Activated CD8-positive, alpha-beta T cell treated with anti-CD3 and anti-CD28 coated beads for 36 hours (primary cell): ENCODE measurements at regions not wholly inside any gene's neighbourhood (a gene's known extent, or its start where the extent isn't known, plus 50 kb on each side); places are given as distances from the start of the nearest gene placed in this dataset.

ENCODE experiments used
- ATAC-seq: fragments of 200-7000 bp; cut with Tn5 transposase; one replicate; pipeline ENCODE4 v1.10.0; 2021; ENCODE audit warnings: mild to moderate bottlenecking, moderate library complexity
- CTCF ChIA-PET: fragments of 350-600 bp; sonication (Branson Sonifier 250); formaldehyde crosslinking; loops from one replicate; lab custom pipeline; 2021; ENCODE audit warnings: antibody characterized with exemption; lab: Charles Lee
- POLR2A ChIA-PET: fragments of 350-600 bp; sonication (Branson Sonifier 250); formaldehyde crosslinking; loops from one replicate; lab custom pipeline; 2021; ENCODE audit warnings: antibody characterized with exemption; lab: Charles Lee
- DNase-seq: peaks from one replicate; pipeline ENCODE4 v3.0.0-alpha.2; 2020
- H3K27ac Mint-ChIP-seq: one replicate; pipeline ENCODE4 v1.8.0; 2021; ENCODE audit warnings: mild to moderate bottlenecking, mixed read lengths
- H3K27me3 Mint-ChIP-seq: one replicate; pipeline ENCODE4 v1.8.0; 2021; ENCODE audit warnings: mixed read lengths
- H3K36me3 Mint-ChIP-seq: one replicate; pipeline ENCODE4 v1.8.0; 2021; ENCODE audit warnings: low read depth, mixed read lengths
- H3K4me1 Mint-ChIP-seq: one replicate; pipeline ENCODE4 v1.8.0; 2021; ENCODE audit warnings: low read depth, mixed read lengths
- H3K4me3 Mint-ChIP-seq: one replicate; pipeline ENCODE4 v1.8.0; 2021; ENCODE audit warnings: mild to moderate bottlenecking, moderate library complexity, mixed read lengths
- H3K9me3 Mint-ChIP-seq: one replicate; pipeline ENCODE4 v1.8.0; 2021; ENCODE audit warnings: mixed read lengths
- intact Hi-C: fragments of 100-400 bp; cut with micrococcal nuclease; formaldehyde crosslinking; loops from one replicate; pipeline ENCODE4 v1.10.0; 2022
- TF ChIP-seq, protein P1 (sequence below): fragments of 200-600 bp; IDR thresholded peaks from one replicate; pipeline ENCODE4 v1.8.0; 2022; ENCODE audit warnings: antibody characterized with exemption, mild to moderate bottlenecking

DNA sequence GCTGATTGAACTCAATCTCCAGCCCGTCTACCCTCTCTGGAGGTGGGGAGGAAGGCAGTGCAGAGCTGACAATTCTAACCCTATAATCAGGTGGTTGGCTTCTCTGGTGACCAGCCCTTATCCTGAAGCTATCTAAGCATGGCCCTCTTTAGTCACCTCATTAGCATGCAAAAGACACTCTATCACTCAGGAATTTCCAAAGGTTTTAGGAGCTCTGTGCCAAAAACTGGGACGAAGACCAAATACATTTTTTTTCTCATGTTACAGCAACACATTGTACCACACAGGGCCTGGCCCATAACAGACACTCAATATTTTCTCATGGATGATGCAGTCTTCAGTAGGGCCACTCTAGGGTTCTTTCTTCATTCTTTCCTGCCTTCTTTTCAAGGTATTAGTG, 118.8 kb upstream of the VLDLR start:
- H3K36me3 Mint-ChIP-seq, result no peaks in the 10 kb centered on the region

DNA sequence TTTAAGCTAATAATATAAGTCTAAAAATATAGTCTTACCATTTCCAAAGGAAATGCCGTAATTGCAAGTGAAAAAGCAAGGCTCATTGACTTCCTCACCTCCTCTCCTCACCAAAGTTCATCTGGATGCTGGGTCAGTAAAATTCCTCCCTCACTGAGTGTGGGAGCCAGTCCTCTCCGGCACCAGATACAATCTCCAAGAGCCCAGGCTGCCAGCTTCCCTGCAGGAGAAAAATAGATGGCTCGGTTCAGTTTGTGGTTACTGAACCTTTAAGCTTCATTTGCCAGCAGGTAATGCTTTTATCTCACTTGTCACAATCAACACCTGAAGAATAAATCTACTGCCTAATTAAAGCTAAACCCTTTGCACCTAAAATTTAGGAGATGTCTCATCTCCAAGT, 115.3 kb upstream of the VLDLR start:
- no peak for ATAC-seq
- H3K9me3 Mint-ChIP-seq, result no peaks in the 10 kb centered on the region
- POLR2A ChIA-PET, result no interaction called here
- H3K36me3 Mint-ChIP-seq, result no peaks in the 10 kb centered on the region
- no peak for DNase-seq
- intact Hi-C loops, result no loop called here
- no peaks in the 10 kb centered on the region for H3K4me1 Mint-ChIP-seq
- H3K27ac Mint-ChIP-seq, result no peak overlapping the region
- CTCF ChIA-PET, result no interaction called here
- H3K27me3 Mint-ChIP-seq, result peaks cover 2% of the 10 kb centered on the region
- TF ChIP-seq, protein P1, sequence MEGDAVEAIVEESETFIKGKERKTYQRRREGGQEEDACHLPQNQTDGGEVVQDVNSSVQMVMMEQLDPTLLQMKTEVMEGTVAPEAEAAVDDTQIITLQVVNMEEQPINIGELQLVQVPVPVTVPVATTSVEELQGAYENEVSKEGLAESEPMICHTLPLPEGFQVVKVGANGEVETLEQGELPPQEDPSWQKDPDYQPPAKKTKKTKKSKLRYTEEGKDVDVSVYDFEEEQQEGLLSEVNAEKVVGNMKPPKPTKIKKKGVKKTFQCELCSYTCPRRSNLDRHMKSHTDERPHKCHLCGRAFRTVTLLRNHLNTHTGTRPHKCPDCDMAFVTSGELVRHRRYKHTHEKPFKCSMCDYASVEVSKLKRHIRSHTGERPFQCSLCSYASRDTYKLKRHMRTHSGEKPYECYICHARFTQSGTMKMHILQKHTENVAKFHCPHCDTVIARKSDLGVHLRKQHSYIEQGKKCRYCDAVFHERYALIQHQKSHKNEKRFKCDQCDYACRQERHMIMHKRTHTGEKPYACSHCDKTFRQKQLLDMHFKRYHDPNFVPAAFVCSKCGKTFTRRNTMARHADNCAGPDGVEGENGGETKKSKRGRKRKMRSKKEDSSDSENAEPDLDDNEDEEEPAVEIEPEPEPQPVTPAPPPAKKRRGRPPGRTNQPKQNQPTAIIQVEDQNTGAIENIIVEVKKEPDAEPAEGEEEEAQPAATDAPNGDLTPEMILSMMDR, result no peak
- no peak overlapping the region for H3K4me3 Mint-ChIP-seq

More for the DNA sequence above, 118.8 kb upstream of the VLDLR start:
- intact Hi-C loops, result no loop called here
- no peaks in the 10 kb centered on the region for H3K9me3 Mint-ChIP-seq
- TF ChIP-seq, protein P1, result no peak
- no peak overlapping the region for H3K27ac Mint-ChIP-seq
- DNase-seq (no peak), ATAC-seq (no peak)
- H3K27me3 Mint-ChIP-seq, result peaks cover 2% of the 10 kb centered on the region
- no peaks in the 10 kb centered on the region for H3K4me1 Mint-ChIP-seq
- CTCF ChIA-PET, result no interaction called here
- H3K4me3 Mint-ChIP-seq, result no peak overlapping the region
- POLR2A ChIA-PET, result interaction anchor here (1.2 kb wide), 1 partner anchor 12 kb away, joined by 3 read pairs; no protein-coding TSS in a partner anchor

DNA sequence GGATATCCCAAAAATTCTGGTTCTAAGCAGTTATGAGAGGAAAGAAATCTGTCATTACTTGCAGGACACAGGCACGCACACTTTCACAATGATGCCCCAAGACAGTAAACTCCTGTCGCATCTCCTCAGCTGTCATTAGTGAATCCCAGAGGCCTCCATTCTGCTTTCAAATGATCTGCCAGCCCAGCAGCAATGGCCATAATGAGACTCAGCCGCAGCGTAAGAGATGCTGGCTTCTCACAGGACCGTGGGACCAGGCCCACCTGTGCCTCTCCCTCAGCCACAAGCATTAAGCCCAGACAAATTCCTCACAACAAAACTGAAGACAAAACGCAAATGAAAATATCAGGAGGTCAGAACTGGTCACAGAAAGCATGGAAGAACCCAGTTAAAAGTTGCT, 98.0 kb upstream of the VLDLR start:
- TF ChIP-seq, protein P1, result no peak
- Mint-ChIP-seq H3K4me1 (no peaks in the 10 kb centered on the region), H3K4me3 (no peak overlapping the region), H3K36me3 (no peaks in the 10 kb centered on the region), H3K27me3 (peaks cover 5% of the 10 kb centered on the region), H3K27ac (no peak overlapping the region), H3K9me3 (peaks cover 11% of the 10 kb centered on the region)
- ChIA-PET POLR2A (no interaction called here), CTCF (no interaction called here)
- intact Hi-C loops, result no loop called here
- DNase-seq (no peak), ATAC-seq (no peak)

DNA sequence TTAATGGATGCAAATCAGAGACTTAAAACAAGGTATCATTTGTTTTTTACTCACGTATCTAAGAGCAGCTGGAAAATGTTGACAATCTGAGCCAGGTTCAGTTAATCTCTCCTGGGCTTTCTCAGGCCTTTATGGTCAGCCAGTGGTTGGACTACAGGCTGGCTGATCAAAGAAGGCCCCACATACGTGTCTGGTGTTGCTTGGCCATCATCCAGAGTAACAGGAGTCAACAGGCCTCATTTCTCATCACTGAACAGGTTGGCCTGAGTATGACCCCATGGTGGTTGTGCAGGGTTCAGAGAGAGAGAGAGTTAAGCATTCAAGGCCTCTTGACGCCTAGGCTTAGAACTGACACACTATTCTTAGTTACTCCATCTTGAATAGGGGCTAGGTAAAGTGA, 97.0 kb upstream of the VLDLR start:
- no peak overlapping the region for H3K4me3 Mint-ChIP-seq
- no peaks in the 10 kb centered on the region for H3K4me1 Mint-ChIP-seq
- peaks cover 4% of the 10 kb centered on the region for H3K9me3 Mint-ChIP-seq
- ChIA-PET CTCF (no interaction called here), POLR2A (no interaction called here)
- H3K36me3 Mint-ChIP-seq, result no peaks in the 10 kb centered on the region
- intact Hi-C loops, result no loop called here
- H3K27me3 Mint-ChIP-seq, result peaks cover 5% of the 10 kb centered on the region
- ATAC-seq (no peak), DNase-seq (no peak)
- TF ChIP-seq, protein P1, result no peak
- H3K27ac Mint-ChIP-seq, result no peak overlapping the region

DNA sequence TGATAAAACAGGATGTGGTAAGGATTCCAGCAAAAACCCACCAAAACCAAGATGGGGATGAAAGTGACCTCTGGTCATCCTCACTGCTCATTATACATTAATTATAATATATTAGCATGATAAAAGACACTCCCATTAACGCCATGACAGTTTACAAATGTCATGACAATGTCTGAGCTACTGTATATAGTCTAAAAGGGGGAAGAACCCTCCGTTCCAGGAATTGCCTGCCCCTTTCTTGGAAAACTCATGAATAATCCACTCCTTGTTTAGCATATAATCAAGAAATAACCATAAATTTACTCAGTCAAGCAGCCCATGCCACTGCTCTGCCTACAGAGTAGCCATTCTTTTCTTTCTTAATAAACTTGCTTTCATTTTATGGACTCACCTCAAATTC, 96.4 kb upstream of the VLDLR start:
- H3K27ac Mint-ChIP-seq, result no peak overlapping the region
- peaks cover 1% of the 10 kb centered on the region for H3K9me3 Mint-ChIP-seq
- CTCF ChIA-PET, result no interaction called here
- peaks cover 5% of the 10 kb centered on the region for H3K27me3 Mint-ChIP-seq
- no peak overlapping the region for H3K4me3 Mint-ChIP-seq
- H3K4me1 Mint-ChIP-seq, result no peaks in the 10 kb centered on the region
- TF ChIP-seq, protein P1, result no peak
- intact Hi-C loops, result no loop called here
- H3K36me3 Mint-ChIP-seq, result no peaks in the 10 kb centered on the region
- POLR2A ChIA-PET, result no interaction called here
- DNase-seq (no peak), ATAC-seq (no peak)
